NCI-H82 treated with DMSO at 0.1 percent for 48 hours (cell line): ENCODE measurements at regions not wholly inside any gene's neighbourhood (a gene's known extent, or its start where the extent isn't known, plus 50 kb on each side); places are given as distances from the start of the nearest gene placed in this dataset.

ENCODE experiments used
- DNase-seq: peaks from one replicate; lab custom pipeline; 2025; ENCODE audit not compliant: unreplicated experiment; lab: John Stamatoyannopoulos, UW

DNA sequence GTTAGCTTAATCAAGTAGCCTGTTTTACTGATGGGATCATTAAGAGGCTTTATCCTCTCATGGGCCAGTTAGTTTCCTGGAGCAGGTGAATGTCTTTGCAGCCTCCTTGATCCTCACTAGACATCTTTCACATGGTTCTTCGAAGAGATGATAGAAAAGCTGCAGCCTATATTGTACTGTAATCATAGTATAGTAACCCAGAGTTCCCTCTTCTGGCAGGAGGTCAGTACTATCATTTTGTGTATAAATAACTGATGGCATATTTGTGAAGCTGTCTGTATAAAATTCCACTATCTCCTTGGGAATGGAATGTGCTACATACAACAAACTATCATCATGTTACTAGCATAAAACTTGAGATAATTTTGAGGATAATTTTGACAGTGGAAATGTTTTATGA, 123.8 kb upstream of the PRPS1L1 start:
- DNase-seq, result peak; percentile 29

- no peak for DNase-seq
Measured at GRCh38 chr7:18153183-18153748, 125.6 kb upstream of the PRPS1L1 start.

DNA sequence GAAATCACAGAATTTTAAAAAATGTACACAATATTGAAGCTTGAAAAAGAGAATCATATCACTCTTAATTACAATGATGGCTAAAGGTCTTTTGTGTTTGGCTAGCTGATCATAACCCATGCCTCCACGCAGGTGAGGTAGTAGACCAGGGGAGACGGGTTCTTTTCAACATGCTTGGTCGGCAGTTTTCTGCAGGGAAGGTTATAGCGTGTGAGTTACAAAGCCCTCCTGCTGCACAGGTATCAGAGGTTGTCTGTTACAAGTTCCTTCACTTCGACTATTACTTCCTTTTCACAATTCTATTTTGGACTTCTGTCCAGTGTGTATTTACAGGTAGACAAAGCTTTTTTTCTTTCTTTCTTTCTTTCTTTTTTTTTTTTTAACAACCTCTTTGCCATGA, 127.1 kb upstream of the PRPS1L1 start:
- DNase-seq, result no peak

- DNase-seq, result no peak
Measured at GRCh38 chr7:18157233-18157632, 129.6 kb upstream of the PRPS1L1 start.

GRCh38 chr7:18162657-18163056, 135.0 kb upstream of the PRPS1L1 start:
- no peak for DNase-seq

DNA sequence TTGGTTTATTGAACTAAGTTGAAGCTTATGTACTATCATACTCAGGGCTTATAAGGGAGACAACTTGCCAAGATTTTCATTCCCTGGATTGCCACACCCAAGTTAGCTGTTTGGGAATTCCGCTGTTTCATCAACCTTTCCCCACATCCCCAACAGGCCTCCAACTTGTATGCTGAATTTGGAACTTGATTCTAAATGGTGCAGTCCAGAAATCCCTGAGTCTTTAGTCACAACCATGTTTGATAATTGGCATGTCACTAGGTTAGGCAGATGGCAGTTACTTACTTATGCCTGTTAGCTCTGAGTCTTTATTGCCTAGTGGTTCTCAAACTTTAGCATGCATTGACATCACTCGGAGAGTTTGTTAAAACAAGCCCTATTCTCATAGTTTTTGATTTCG, 135.4 kb upstream of the PRPS1L1 start:
- DNase-seq, result no peak

GRCh38 chr7:18165166-18165565, 137.5 kb upstream of the PRPS1L1 start:
- no peak for DNase-seq

DNA sequence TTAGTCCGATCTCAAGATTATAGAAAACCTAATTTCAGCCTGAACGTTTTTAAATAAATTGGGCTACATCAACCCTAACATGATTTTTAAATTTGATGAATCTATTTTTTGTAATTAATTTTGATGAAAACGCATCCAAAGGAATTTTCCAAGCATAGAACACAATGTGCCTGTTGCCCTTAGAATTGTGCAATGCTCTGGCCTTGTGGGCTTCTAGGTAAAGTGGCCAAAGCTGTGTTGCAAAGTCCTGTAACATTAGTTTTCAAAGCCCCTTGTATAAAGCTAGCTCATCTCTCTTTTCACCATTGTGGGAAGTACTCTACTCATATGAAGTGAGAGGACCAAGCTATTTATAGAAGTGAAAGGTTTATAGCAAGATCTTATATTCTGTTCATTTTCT, 138.4 kb upstream of the PRPS1L1 start:
- DNase-seq, result no peak

DNA sequence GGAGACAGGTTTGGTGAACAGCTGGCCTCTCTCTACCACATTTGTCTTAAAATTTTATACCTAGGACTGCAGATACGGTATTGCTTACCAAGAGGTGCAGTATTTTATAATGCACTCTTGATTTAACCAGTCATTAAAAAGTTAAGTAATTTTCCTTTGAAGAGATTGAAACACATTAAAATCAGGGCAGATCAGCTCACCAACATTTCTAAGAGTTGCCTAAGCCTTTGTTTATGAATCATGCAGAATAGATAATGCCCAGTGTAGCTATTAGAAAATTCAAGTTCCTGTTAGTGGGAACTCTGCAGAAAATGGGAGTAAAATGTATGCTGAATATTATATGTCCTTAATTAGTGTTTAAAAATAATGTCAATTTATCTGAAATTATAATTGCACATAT, 140.2 kb upstream of the PRPS1L1 start:
- no peak for DNase-seq

- no peak for DNase-seq
Measured at GRCh38 chr7:18174996-18175395, 147.3 kb upstream of the PRPS1L1 start.

DNA sequence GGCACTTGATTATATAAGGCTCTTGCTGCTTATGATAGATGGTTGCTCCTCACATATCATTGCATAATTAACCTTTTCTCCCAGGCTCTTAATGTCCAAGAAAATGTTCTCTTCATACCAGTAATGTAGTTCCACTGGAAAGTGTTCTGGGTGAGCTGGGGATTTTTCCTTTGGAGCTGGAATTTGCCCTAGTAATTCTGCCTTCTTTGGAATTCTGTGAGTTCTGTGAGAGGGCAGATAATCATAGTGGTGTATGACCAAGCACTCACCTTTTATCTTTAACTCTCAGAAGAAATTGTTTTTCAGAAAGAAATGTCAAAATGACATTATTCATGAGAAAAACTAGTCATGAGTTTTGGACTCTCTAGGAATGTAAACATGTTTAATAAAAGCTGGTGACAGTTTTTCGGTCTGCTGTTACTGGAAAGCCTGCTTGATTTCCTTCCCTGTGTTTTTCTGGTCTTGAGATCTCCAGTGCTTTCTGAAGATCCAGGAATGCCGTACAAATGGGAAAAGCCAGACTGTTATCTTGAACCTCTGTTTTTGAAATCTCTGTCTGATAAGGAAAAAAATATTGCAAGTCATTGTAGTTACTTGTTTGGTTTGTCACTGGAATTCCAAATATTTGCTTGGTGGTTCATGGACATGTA, 148.3 kb upstream of the PRPS1L1 start:
- no peak for DNase-seq

DNA sequence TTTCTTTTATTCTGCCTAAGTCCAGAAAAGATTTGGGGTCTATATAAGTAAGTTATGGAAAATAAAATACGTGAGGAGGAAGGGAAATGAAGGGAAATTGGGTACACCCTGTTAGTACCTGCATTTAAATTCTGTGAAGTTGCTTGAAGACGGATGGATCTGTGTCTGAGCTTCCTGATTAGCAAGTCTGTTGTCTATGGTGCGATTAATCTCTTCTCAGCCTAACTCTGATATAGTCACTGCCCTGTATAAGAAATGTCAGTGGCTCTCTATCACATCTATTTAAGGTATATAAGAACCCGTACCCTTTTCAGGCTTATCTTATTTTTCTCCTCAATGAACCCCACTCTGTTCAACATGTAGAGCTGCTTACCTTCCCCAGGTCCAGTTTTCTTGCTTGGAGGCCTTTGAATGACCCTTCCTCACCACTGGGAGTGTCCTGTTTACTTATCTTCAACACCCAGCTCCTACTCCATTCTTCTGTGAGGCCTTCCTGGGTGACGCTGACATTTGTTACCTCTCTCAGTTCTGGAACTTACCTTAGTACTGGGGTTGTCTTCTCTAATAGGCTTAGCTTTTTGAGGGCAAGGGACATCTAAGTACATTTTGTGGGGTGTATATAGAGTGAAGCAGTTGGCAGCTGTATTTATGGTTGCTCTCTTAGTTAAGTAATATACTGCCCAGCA, 149.6 kb upstream of the PRPS1L1 start:
- DNase-seq, result no peak

DNA sequence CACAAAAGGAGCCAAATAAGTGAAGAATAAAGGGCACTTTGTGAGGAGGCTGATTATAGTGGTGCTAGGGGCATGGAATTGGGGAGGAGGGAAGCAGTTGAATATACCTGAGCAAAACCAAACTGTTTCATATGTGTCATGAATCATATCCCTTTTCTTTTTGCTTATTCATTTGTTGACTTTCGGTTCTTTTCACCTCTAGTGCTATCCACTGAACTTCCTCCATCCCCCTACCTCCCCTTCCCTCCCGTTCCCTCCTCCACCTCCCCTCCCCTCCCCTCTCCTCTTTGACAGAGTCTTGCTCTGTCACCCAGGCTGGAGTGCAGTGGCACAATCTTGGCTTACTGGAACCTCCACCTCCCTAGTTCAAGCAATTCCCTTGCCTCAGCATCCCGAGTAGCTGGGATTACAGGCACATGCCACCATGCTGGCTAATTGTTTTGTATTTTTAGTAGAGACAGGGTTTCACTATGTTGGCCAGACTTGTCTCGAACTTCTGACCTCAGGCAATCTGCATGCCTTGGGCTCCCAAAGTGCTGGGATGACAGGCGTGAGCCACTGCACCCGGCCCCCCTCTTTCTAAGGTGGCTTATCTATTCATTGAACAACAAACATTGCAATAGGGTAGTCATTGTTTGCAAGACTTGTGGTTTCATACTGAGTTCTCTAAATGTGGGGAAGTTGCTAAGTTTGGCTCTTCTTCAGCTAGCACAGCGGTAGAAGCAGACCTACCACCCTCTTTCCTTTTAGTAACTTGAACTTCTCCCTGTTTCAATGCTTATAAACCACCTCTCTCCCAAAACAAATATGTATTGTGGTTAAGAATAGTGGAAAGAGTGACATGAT, 150.4 kb upstream of the PRPS1L1 start:
- no peak for DNase-seq

GRCh38 chr7:18179093-18179492, 151.4 kb upstream of the PRPS1L1 start:
- no peak for DNase-seq

GRCh38 chr7:18180685-18181084, 153.0 kb upstream of the PRPS1L1 start:
- no peak for DNase-seq

GRCh38 chr7:18189500-18190126, 162.0 kb upstream of the PRPS1L1 start:
- DNase-seq, result no peak

GRCh38 chr7:18191341-18191740, 163.7 kb upstream of the PRPS1L1 start:
- no peak for DNase-seq

- DNase-seq, result no peak
Measured at GRCh38 chr7:18191862-18192625, 164.4 kb upstream of the PRPS1L1 start.

GRCh38 chr7:18194616-18195015, 167.0 kb upstream of the PRPS1L1 start:
- no peak for DNase-seq

GRCh38 chr7:18196638-18197037, 169.0 kb upstream of the PRPS1L1 start:
- DNase-seq, result no peak

- no peak for DNase-seq
Measured at GRCh38 chr7:18198868-18199267, 171.2 kb upstream of the PRPS1L1 start.
